NOMO-1 (cell line): ENCODE measurements at regions not wholly inside any gene's neighbourhood (a gene's known extent, or its start where the extent isn't known, plus 50 kb on each side); places are given as distances from the start of the nearest gene placed in this dataset.
"Not testable (repeated sequence)": the region's sequence is repeated elsewhere in the genome, so short reads cannot be mapped to it uniquely, and the experiment has no call there.

Experiments used
- DNase-seq, 2 experiments: peaks; one replicate each; lab custom pipeline; 2025; ENCODE audit not compliant: unreplicated experiment in 2 of 2; lab: John Stamatoyannopoulos, UW

DNA sequence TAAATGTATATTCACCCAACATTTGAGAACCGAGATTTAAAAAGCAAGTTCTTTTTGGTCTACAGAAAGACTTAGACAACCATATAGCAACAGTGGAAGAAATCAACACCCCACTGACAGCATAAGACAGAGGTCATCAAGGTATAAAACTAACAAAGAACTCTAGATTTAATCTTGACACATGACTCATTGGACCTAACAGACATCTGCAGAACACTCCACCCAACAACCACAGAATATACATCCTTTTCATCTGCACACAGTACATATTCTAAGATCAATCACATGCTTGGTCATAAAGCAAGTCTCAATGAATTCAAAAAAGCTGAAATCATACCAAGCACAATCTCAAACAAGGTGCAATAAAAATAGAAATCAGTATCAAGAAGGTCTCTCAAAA, 65.8 kb downstream of the SPIN4 start:
- no peak for DNase-seq

DNA sequence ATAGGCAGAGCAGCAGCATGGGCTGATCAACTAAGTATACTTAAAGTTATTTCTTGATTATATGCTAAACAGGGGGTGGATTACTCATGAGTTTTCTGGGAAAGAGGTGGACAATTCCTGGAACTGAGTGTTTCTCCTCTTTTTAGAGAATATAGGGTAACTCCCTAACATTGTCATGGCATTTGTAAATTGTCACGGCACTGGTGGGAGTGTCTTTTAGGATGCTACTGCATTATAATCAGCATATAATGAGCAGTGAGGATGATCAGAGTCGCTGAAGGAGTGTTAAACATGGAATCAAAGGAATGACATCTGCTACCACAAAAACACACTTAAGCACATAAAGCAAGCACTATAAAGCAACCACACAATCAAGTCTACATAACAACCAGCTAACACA, 66.5 kb downstream of the SPIN4 start:
- no peak for DNase-seq

DNA sequence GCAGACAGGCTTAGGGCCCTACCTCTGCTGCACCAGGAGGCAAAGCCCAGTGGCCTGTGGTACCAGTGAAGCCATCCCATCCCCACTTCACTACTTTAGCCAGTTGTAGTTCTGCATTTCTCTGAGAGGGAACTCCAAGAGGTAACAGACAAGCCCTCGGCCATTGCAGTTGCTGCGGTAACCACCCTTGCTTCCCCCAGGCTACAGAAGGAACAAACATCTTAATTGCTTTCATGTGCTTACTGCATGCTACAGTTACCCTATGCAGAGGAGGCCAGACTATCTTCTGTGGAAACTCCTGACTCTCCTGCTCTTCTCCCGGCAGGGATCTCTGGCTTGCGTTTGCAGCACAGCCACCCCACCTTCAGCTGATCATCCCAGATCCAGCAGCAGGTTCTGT, 67.8 kb downstream of the SPIN4 start:
- DNase-seq: no peak

DNA sequence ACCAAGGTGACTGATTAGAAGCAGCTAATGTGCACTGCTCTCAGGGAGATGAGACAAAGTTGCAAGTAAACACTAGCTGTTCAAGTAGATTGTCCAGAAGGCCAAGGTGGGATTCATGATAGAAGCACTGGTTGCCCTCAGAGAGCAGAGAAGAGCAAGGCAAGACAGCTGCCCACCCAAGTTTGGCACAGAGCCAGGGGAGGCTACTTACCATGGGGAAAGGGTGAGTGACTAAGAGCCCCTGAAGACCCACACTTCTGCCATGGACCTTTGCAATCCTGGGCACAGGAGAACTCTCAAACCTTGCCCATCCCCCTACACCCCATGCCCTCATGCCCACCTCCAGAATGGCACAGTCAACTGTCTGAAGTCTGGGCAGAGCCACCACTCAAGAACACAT, 68.3 kb downstream of the SPIN4 start:
- DNase-seq: no peak

DNA sequence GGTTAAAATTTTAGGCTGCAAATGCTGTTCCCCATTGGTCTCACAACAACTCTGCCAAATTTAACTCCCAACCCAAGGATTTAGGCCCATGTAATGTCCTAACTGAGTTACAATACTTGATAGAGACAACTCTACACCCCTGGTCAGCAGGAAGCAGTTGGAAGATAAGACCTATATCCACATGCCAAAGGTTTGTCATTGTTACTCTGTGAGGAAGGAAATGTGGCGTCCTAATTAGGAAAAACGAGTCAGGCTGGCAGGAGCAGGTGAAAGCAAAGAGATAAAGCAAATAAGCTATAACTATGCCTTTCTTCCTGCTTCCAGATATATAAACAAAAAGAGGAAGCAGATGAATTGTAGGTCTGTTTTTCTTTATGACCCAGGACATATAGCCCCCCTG, 69.1 kb downstream of the SPIN4 start:
- DNase-seq: no peak

DNA sequence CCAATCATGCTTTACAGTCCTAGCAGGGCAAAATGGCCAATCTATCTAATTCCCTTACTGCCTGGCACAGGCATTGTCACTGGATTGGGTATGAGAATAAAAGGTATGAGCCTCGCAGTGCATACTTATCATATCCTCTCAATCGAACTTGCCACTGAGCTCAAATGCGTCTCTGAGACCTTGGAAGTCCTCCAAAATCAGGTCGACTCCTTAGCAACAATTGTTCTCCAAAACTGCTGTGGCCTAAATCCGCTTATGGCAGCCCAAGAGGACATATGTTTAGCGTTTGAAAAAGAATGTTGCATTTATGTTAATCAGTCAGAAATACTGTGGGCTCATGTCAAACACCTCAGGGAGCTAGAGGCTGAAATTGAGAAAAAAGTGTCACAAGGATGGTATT, 69.7 kb downstream of the SPIN4 start:
- no peak for DNase-seq

DNA sequence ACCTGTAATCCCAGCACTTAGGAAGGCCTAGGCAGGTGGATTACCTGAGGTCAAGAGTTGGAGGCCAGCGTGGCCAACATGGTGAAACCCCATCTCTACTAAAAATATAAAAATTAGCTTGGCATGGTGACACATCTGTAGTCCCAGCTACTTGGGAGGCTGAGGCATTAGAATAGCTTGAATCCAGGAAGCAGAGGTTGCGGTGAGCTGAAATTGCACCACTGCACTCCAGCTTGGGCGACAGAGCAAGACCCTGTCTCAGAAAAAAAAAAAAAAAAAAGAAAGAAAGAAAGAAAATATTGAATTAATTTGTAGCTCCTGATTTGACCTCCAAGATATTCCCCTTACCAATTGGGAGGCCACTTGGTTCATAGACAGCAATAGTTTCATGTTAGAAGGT, 73.7 kb downstream of the SPIN4 start:
- not testable (repeated sequence) for DNase-seq

DNA sequence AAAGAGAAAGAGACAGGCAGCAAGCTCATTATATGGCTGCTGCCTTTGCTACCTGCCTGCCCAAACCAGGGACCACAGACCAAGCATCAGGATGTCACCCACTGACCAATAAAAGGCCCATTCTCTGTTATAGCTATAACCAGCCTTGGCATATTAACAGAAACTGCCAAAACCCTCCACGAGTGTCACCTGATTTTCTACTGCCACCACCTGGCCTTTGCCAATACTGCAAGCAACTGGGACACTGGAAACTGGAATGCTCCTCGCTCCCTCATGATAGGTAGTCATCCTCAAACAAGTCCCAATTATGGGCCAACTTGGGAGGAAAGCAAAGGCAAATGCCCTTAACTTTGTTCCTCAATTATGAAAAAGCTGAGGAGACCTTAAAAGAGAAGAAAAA, 76.0 kb downstream of the SPIN4 start:
- DNase-seq: no peak

DNA sequence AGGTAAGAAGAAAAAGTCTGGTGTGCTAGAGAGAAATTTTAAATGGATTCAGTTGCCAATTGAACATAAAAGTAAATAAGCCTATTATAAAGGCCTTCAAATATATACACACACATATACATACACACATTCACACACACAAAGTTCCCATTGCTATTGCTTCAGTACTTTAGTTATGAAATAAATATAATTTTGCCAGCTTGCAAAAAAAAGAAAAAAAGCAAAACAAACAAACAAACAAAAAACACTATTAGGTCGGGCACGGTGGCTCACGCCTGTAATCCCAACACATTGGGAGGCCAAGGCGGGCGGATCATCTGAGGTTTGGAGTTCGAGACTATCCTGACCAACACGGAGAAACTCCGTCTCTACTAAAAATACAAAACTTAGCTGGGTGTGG, 80.3 kb downstream of the SPIN4 start:
- DNase-seq: no peak

DNA sequence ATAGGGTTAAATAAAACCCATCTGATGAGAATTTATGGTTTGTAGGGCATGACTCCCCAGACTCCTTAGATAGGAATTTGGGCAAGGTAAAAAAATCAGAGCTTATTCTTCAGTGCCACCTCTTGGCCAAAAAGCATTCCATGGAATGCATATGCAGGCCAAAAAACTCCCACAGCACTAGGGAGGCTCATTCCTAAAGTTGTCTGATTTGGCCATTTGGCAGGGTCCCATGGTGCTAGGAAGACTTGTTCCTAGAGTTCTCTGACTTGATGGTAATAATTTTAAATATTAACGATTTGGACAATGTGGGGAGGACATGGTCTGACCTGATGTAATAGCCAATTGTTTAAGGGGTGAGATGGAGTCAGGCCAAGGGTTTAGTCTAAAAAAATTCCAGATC, 93.0 kb downstream of the SPIN4 start:
- DNase-seq: no peak

DNA sequence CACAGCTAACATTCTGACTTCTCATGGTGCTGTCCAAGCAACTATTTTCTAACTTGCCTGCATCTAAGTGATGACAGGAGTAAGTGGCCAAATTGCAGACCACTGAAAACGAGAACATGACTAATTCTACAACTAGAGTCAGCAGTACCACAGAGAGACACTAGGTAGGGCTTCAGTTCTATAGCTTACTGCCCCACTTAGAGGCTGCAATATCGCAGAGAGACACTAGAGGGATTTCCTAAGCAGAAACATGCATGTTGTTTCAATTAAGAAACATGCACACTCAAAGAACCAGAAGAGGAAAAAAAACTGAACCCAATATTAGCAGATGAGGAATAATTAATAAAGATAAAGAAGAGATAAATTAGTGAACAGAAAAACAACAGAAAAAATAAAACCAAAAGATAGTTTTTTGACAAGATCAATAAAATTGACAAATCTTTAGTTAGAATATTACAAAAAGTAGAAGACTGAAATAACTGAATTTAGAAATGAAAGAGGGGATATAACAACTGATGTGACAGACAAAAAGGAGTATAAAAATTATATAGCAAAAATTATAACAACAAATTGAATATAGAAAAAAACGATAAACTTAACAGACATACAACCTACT, 100.8 kb downstream of the SPIN4 start:
- DNase-seq: no peak

DNA sequence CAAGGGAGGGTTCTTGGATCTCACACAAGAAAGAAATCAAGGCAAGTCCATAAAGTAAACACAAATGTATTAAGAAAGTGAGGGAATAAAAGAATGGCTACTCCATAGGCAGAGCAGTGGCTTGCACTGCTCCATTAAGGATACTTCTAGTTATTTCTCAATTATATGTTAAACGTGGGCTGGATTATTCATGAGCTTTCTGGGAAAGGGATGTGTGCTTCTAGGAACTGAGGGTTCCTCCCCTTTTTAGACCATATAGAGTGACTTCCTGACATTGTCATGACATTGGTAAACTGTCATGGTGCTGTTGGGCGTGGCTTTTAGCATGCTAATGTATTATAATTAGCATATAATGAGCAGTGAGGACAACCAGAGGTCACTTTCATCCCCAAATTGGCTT, 108.4 kb downstream of the SPIN4 start:
- not testable (repeated sequence) for DNase-seq

DNA sequence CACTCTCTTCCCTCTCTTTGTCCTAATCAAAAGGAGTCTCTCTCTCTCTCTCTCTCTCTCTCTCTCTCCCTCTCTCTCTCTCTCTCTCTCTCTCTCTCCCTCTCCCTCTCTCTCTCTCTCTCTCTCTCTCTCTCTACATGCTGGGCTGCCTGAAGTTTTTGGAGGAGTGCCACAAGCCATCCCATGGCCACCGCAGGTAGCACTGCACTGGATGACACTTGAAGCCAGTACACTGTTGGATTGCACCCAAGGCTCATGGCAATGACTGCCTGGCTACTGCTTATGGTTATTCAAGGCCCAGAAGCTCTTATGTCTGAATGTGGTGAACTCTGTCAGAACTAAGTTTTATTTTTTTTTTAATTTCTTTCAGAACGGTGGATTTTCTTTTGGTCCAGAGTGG, 115.2 kb downstream of the SPIN4 start:
- not testable (repeated sequence) for DNase-seq

DNA sequence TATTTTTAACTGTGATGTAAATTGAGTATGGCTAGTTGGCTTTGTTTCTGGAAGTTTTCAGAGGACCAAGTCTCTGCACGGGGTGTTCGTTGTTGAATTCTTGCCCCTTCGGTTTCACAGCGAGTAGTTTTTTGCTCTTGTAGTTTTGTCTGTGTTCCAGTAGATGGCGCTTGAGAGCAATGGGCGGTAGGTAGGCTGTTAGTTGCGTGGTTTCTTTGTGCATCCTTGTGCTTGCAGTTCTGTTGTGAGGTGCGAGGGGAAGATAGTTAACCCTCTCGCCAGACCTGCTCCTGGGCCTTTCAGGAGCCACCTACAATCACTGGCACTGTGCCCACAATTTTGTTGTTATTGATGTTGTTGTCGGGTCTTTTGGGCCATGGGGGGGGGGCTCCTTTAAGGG, 118.1 kb downstream of the SPIN4 start:
- not testable (repeated sequence) for DNase-seq

DNA sequence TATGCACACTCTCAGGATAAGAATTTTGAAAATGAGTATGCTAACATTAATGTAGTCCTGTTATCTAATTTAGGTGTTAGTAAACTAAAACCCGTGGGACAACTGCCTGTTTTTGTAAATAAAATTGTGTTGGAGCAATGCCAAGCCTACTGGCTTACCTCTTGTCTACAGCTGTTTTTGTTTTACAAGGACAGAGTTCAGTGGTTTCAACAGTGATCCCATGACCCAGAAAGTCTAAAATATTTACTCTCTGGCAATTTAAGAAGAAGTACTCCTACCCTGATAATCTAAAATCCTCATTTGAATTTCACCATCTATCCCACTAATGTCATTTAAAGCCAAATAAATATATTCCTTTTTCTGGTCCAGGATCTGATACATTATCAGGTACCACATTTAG, 132.9 kb downstream of the SPIN4 start:
- DNase-seq: not testable (repeated sequence)

DNA sequence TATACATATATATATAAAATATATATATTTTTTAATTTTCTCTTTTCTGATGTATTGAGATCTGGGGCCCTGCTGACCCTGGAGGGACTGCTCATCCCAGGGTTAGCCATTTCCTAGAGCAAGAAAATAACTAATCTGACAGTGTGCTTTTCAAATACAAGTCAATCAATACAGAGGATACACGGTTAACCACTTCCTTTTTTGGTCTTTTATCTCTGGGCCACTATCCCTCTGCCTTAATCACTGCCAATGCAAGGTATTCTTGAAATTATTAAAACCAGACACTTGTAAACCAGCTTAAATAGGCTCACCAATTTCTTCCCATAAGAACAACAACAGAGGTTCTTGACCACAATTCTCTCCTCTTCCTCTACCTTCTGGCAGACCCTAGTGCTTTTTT, 133.6 kb downstream of the SPIN4 start:
- DNase-seq: not testable (repeated sequence)

DNA sequence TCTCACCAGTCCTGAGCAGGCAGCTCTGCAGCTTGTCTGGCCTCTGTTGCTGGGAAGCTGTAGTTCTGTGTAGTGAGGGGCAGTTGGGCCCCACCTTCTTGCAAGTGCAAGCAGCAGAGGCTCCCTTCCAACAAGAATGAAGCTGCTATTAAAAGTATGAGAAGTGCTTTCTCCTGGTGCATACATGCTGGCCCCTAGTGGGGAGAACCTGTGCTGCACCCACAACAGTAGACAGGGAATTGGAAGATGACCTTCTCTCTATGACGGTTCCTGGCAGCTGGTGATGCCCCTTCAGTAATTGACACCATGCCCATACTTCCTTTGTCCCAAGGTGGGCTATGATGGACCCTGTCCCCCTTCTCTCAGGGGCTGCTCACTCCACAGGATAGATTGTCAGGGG, 141.5 kb downstream of the SPIN4 start:
- not testable (repeated sequence) for DNase-seq

DNA sequence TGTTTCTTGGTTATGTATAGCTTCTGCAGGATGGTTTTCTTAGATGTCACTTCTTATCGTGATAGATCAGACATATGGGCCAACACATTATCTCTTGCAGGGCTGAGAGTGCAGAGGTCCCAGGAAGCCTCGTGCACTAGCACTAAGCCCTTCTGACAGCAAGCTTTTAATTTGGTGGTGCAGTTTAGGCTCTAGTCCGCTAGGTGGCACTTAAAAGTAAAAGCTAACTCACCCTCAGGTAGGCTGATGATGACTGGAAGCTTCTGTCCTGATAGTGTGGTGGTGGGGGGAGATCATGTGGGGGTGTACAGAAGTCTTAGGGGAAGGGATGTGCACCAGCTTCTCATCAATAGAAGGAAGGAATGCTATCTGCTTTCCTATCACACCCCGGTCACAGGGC, 142.0 kb downstream of the SPIN4 start:
- DNase-seq: not testable (repeated sequence)

DNA sequence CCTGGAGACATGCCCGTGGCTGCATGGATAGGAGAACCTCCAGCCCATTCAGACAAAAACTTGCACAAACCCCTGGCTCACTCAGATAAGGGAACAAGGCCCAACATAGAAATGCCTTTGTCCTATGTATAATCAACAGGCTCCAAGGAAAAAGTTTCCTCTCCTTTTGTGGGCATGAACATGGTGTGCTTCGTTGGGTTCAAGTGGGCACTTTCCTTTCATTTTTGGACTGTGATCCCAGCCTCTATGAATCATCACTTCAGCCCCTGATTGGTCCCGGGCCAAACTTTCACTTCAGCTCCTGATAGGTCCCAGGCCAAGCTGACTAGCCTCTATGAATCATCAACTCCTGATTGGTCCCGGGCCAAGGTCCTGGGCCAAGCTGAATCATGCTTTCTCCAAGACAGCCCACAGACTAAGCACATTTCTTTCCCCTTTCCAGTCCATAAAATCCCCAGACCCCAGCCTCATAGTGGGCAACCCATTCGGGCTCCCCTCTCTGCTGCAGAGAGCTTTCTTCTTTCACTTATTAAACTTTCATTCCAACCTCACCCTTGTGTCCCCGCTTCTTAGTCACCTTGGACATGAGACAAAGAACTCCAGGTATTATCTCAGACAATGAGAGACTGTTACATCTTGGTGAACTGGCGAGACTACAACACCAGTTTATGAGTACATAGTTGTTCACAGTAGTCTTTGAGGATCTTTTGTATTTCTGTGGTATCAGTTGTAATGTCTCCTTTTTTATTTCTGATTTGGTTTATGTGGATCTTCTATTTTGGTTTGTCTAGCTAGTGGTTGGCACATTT, 146.7 kb downstream of the SPIN4 start:
- not testable (repeated sequence) for DNase-seq

DNA sequence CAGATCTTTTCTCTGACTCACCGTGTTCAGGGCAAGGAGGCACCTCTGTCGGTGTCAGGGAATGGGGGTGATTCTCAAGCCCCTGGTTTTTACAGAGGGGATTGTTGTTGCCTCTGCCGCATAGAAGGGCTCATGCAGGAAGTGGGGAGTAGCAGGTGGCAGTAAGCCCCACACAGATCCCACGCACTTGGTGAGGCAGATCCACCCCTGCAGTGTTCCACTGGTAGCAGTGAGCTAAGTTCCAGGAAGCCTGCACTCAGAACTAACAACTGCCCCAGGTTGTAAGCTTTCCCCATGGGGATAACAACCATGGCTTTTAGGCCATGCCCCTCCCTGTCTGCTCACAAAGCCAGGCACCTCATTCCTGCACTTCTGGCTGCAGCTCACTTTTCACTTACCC, 149.1 kb downstream of the SPIN4 start:
- DNase-seq: not testable (repeated sequence)

DNA sequence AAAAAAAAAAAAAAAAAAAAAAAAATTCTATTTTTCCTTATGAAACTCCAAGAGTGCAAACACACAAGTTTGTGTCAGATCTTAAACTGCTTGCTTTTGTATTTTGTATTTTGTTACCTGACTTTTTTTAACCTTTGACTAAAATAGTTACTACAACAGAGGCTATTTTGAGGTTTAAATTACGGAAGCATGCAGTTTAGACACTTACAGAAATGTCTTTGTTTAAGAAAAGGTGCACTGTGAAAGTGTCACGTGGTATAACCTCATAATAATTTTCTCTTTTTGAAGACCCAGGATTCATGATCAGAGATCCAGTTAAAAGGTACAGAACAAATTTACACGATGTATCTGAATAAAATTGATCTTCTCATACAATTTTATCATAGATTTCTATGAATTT, 152.4 kb downstream of the SPIN4 start:
- not testable (repeated sequence) for DNase-seq

DNA sequence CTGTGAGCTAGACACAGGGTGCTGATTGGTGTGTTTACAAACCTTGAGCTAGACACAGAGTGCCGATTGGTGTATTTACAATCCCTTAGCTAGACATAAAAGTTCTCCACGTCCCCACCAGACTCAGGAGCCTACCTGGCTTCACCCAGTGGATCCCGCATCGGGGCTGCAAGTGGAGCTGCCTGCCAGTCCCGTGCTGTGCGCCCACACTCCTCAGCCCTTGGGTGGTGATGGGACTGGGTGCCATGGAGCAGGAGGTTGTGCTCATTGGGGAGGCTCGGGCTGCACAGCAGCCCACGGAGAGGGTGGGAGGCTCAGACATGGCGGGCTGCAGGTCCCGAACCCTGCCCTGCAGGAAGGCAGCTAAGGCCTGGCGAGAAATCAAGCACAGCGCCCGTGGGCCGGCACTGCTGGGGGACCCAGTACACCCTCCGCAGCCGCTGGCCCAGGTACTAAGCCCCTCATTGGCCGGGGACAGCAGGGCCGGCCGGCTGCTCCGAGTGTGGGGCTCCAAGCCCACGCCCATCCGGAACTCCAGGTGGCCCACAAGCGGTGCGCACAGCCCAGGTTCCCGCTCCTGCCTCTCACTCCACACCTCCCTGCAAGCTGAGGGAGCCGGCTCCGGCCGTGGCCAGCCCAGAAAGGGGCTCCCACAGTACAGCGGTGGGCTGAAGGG, 158.6 kb downstream of the SPIN4 start:
- DNase-seq: not testable (repeated sequence)
